ENCODE measurements at regions not wholly inside any gene's neighbourhood (a gene's known extent, or its start where the extent isn't known, plus 50 kb on each side); places are given as distances from the start of the nearest gene placed in this dataset.
"Not testable (repeated sequence)": the region's sequence is repeated elsewhere in the genome, so short reads cannot be mapped to it uniquely, and the experiment has no call there.

DNA sequence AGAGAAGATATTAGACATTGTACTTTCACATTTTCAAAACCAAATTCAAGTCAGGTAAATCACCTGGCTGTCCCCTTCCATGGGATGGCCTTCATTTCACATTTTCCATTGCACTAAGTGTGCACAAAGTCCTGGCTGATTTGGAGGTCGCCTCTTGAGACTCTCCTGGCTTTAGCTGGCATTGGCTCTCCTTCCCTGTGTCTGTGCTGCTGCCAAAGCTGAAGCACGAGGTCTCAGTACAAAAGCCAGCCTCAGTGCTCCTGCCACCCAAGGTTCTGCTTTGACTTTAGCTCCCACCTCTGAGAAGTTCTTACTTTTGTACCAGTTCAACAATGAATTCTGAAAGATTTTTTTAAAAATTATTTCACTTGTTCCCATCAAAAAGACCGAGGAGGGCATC is 289.2 kb upstream of the CNR1 start:
- peak; percentile 39 for DNase-seq (ENCODE audit: low spot score)

DNA sequence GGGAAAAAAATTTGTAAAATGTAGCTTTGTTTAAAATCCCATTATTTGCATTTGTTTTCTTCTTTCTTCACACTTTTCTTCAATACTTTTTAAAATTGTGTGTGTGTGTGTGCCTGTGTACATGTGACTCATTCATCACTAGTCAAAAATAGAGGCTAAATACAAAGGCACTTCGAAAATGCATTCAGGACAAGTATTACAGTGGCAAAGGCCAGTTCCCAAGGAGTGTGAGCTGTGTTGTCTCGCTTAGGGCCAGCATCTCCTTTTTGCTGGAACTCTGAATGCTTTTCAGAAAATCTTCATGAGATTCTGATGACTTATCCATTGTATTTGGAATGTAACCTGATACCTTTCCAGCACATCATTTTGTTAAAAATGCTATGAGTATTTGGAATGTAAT is 288.5 kb upstream of the CNR1 start:
- no peak for DNase-seq (ENCODE audit: low spot score)

DNA sequence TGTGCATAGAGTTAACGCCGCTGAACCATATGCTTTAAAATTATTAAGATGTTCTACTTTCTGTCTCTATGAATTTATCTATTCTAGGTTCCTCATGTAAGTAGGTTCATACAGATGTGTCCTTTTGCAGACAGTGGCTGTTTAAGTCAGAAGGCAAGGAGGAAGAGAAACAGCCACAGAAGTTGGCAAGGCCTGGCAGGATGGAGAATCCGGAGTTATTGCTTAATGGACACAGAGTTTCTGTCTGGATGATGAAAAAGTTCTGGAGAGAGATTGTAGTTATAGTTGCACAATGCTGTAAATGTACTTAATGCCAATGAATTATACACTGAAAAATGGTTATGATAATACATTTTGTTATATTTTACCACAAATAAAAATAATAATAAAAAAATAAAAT is 283.6 kb upstream of the CNR1 start:
- DNase-seq (ENCODE audit: low spot score) = no peak

DNA sequence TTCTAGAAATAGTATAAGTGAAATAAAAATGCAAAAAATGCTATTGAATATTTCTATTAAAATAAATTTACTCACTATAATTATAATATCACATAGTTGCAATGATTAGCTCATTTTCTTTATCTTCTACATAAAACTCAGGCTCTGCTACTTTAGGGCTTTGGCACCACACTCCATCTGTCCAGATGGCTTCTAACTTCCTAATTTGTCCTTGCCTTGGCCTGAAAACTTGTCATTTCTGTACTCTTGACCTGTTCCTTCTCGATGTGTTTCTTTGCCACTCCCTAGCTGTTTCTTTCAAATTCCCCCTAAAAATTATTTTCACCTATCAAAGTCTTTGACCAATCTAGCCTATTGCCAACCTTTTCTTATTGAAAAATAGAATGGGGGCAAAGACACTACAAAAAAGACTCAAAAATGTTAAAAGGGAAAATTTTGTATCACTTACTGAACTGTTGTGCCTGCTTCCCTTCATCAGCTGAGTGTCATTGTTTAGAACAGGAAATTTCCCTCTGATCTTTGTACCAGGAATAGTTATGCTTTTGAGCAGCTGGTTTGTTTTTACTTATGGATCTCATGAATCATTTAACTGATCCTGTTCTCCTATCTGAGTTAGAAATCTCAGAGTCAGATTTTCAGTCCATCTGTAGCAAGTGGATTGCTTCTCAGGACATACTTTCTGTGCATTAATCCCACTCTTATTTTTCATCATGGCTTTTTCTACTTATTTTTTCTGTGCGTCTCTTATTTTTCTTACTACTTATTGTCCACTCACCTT is 279.2 kb upstream of the CNR1 start:
- no peak for DNase-seq (ENCODE audit: low spot score)

DNA sequence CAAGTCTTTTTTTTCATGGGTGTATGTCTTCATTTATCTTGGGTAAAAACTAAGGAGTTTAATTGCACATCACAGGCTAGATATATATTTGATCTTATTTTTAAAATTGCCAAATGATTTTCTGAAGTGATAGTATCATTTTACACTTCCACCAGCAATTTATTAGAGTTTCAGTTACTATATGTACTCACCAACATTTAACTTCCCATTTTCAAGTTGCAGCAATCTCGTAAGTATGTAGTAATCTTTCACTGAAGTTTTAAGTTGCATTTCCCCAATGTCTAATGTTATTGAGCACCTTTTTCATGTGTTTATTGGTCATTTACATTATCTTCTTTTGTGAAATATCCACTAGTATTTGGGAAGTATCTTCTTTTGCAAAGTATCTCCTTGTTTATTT is 277.4 kb upstream of the CNR1 start:
- no peak for DNase-seq (ENCODE audit: low spot score)

DNA sequence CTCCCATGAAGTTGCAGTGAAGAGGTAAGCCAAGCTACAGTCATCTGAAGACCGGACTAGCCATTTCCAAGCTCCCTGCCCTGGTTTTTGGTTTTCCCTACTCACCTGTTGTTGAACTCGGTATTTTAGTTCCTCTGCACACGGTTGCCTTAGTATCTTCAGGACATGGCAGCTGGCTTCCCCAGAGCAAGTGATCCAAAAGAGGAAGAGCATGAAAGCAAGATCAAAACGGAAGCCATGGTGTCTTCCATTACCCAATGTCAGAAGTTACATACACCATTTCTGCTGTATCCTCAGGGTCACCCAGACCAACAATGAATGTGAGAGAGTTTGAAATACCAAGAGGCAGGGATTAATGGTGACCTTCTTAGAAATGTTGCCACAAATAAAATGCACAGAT is 276.6 kb upstream of the CNR1 start:
- DNase-seq (ENCODE audit: low spot score) = no peak

DNA sequence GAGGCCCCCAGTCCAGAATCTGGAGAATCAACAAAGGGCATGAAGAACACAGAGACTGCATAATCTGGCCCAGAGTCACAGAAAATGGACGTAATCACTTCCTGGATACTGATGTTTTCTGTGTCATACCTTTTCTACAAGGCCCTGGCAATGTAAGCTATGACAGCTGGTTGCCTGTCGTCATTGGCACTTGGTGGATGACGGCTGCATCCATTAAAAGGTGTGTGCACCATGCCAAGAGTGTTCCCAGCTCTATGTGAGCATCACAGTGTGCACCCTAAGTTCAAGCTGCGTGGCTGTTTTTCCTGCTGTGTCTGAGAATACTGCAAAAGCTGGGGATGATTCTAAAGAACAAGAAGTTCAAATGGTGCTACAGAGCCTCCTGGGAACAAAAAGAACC is 275.2 kb upstream of the CNR1 start:
- no peak for DNase-seq (ENCODE audit: low spot score)

DNA sequence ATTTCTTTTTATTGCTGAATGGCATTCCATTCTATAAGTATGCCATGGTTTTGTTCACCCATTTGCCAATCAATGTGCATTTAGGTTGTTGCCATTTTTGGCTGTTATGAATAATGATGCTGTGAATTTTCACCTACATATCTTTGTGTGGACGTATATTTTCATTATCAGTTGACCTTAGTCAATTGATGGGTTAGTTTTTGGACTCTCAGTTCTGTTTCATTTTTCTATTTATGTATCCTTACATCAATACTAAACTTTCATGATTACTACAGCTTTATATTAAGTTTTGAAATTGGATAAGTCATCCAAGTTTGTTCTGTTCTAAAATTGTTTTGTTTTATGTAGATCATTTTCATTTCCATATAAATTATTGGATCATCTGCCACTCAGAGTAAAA is 261.9 kb upstream of the CNR1 start:
- no peak for DNase-seq (ENCODE audit: low spot score)

DNA sequence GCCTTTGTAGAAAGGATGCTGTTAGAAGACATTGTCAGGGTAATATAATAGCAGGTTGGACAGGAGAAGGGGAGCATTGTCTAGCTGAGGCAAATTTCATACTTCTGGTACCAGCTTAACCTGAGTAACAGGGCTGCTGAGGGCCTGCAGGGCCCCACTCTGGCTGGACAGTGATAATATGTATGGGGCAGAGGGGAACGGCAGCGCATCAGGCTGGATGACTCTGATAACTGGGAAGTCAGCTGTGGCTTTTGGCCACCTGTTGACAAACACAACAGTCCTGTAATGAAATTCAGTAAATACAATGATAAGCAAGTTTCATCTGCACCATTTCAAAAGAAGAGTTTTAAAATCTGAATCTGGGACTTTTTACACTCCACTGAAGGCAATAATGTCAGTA is 259.9 kb upstream of the CNR1 start:
- DNase-seq (ENCODE audit: low spot score) = no peak

DNA sequence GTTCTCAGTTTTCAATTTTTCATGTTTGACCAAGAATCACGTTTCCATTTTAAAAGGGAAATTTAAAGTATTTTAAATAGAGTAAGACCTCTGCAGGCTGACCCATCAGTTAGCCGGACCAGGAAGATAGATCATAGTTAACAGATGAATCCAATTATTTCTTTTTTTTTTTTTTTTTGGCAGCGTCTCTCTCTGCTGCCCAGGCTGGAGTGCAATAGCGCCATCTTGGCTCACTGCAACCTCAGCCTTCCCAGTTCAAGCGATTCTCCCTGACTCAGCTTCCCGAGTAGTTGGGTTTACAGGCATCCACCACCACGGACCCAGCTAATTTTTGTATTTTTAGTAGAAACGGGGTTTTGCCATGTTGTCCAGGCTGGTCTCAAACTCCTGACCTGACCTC is 256.7 kb upstream of the CNR1 start:
- no peak for DNase-seq (ENCODE audit: low spot score)

DNA sequence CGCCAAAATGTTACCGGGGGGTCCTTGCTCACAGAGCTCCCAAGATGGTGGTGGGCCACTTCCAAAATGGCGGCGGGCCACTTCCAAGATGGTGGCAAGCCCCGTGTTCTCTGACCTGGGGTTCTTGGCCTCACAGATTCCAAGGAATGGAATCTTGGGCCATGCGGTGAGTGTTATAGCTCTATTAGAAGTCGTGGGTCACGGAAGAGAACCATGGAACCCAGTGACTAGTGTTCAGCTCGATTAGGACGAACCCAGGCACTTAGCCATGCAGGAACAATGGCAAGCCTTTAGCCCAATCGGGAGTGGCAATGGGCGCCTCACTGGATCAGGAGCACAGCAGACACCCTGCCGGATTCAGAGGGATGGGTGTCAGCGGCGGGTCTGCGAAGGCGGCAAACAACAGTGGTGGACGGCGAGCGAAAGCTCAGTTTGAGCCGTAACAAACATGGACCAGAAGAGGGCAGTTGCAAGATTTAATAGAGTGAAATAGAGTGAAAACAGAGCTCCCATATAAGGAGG is 254.9 kb upstream of the CNR1 start:
- DNase-seq (ENCODE audit: low spot score) = not testable (repeated sequence)

DNA sequence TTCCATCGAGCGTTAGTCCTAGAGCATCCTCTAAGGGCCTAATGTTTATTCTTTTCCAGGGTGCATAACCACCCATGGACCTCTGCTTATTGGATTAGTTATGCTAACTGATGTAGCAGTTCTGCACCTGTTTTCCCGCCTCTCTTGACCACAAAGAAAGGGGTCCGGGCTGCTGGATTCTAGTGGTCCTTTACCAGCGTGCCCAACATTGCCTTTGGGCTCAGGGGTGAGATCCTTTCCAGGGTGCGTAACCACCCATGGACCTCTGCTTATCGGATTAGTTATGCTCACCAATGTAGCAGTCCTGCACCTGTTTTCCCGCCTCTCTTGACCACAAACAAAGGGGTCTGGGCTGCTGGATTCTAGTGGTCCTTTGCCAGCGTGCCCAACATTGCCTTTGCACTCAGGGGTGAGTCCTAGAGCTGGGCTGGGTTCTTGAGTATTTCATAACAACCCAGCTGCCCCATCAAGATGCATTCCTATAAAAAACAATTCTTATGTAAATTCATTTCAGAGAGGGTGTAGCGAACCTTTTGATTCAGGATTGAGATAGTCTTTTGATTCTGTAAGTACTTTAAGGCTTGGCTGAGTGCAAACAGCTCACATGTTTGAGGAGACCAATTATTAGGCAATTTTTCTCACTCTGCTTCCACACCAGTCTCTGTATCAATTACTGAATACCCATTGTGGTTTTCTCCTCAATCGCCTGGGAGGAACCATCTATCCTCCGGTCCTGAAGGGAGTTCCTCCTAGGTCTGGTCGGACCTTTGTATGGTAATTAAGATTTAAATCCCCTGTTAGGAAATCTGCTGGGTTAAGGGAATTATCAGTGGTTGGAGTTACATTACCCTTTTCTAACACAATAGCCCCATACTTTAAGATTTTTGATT is 253.0 kb upstream of the CNR1 start:
- not testable (repeated sequence) for DNase-seq (ENCODE audit: low spot score)

DNA sequence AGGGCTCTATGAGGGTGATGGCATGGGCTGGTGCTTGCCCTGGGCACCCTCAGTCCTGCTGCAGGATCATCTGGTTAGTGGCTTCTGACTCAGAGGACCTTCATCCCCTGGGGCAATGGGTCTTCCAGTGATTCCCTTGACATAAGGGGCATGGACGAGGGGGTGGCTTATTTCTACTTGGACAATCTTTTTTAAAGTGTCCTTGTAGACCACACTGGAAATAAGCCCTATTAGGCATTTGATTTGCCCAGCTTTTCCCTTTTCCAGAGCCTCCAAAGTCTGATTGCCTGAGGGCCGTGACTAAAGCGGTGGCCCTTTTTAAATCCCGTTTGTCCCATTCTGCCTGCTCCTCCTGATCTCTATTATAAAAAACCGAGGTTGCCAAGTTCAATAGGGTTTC is 251.2 kb upstream of the CNR1 start:
- not testable (repeated sequence) for DNase-seq (ENCODE audit: low spot score)

DNA sequence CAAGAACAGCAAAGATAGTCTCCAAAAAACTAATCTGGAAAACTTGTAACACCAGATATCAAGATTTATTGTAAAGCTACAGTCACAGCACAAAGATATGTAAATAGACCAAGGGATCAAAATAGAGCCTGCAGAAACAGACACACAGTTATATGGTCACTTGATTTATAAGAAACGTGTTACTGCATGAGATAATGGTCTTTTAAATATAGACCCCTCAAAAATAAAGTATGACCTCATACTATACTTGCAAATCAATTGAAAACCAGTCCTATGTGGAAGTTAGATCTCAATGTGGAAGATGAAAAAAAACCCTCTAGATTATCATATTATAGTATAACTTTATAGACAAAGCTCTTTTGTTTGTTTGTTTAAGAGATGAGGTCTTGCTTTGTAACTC is 247.3 kb upstream of the CNR1 start:
- no peak for DNase-seq (ENCODE audit: low spot score)

DNA sequence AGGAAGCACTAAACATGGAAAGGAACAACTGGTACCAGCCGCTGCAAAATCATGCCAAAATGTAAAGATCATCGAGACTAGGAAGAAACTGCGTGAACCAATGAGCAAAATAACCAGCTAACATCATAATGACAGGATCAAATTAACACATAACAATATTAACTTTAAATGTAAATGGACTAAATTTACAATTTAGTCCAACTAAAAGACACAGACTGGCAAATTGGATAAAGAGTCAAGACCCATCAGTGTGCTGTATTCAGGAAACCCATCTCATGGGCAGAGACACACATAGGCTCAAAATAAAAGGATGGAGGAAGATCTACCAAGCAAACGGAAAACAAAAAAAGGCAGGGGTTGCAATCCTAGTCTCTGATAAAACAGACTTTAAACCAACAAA is 242.2 kb upstream of the CNR1 start:
- DNase-seq (ENCODE audit: low spot score) = not testable (repeated sequence)

DNA sequence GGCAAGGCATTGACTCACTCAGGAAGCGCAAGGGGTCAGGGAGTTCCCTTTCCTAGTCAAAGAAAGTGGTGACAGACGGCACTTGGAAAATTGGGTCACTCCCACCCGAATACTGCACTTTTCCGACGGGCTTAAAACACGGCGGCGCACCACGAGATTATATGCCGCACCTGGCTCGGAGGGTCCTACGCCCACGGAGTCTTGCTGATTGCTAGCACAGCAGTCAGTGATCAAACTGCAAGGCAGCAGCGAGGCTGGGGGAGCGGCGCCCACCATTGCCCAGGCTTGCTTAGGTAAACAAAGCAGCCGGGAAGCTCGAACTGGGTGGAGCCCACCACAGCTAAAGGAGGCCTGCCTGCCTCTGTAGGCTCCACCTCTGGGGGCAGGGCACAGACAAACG is 240.5 kb upstream of the CNR1 start:
- not testable (repeated sequence) for DNase-seq (ENCODE audit: low spot score)

DNA sequence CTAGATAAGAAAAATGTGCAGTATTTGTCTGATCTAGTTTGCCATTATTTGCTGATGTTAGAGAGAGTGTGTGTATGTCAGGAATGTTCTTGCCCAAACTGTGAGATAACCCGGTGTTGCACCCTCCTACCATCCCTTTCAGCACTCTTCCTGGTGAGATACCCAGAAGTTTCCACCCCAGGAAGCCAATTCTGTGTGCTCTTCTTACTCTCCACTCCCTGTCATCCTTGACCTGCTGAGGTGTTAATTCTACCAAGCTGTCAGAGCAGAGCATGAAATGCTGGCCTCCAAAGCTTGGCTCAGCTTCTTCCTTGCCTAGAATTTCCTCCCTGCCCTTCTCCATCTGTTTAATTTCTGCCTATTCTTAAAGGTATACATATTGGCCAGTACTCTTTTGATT is 237.3 kb upstream of the CNR1 start:
- no peak for DNase-seq (ENCODE audit: low spot score)

DNA sequence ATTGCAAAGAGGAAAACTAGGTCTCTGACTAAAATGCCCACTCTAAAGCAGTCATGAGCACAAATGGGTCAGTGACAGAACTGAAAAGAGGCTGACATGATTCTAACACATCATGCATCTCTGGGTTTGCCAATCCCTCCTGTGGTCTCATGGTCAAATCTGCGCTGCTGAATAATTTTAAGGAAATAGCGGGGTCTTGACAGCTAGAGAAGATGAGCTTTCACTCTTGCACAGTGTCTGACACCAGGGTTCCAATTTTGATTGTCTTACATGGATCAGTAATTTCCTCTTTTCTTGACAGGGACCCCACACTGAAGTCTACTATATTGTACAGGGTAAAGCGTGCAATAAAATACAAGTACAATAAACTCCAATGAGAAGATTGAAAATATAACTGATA is 236.8 kb upstream of the CNR1 start:
- no peak for DNase-seq (ENCODE audit: low spot score)

DNA sequence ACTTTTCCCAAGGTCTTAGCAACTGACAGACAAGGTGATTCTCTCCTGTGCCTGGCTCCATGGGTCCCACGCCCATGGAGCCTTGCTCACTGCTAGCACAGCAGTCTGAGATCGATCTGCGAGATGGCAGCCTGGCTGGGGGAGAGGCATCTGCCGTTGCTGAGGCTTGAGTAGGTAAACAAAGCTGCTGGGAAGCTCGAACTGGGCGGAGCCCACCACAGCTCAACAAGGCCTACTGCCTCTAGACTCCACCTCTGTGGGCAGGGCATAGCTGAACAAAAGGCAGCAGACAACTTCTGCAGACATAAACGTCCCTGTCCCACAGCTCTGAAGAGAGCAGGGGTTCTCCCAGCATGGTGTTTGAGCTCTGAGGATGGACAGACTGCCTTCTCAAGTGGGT is 224.9 kb upstream of the CNR1 start:
- not testable (repeated sequence) for DNase-seq (ENCODE audit: low spot score)

DNA sequence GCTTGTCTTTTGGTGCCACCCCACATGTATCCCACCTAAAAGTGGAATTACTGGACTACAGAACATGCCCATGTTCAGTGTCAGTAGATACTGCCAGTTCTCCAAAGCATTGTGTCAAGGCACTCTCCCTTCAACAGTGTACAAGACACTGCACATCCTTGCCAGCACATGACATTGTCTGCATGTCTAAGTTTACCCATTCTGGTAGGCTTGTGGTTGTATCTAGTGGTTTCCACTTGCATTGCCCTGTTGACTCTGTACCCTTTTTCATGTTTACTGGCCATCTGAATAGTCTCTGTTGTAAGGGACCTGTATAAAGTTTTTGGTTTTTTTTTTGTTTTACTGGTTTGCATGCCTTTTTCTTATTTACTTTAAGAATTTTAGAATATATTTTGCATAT is 222.4 kb upstream of the CNR1 start:
- no peak for DNase-seq (ENCODE audit: low spot score)

DNA sequence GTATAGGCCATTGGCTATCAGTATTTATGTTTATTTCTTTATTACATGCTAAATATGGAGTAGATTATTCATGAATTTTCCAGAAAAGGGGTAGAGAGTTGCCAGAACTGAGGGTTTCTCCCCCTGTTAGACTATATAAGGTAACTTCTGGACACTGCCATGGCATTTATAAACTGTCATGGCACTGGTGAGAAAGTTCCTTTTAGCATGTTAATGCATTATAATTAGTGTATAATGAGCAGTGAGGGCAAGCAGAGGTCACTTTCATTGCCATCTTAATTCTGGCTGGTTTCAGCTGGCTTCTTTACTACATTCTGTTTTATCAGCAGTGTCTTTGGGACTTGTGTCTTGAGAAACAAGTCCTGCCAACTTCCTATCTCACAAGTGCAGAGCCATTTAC is 220.0 kb upstream of the CNR1 start:
- no peak for DNase-seq (ENCODE audit: low spot score)

DNA sequence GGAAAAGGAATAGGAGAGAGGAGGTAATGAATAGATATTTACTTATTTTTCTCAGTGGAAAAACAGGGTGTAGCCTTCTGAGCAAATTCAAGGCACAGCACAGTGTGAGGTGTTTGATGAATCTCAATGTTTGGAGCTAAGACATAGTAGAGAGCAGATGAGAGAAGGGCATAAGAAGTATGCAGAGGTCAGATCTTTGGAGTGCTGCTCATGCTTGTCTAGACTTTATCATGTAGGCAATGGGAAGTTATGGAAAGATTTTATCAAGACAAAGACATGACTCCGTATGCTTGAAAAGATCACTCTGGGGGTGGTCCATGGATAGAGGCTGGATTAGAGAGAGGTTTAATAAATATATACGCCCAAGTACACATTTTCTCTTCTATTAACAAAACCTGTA is 217.0 kb upstream of the CNR1 start:
- no peak for DNase-seq (ENCODE audit: low spot score)

DNA sequence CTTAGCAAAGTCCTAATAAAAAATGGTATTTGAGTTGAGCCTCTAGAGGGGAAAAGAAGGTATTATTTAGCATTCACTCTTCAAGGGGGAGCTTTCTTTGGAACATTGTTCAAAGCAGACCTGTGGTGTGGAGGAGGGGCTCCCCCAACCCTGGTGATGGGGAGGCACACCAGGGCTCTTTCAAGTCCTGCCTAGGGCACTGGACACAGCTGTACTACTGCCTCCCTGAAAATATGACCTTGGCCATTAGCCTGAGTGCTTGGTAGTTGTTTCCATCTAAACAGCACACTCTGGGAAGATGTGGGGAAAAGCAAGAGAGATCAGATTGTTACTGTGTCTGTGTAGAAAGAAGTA is 215.1 kb upstream of the CNR1 start:
- DNase-seq (ENCODE audit: low spot score) = no peak

All from Ammon's horn (tissue), 1 donor.